Transverse colon (tissue), 4 donors: ENCODE measurements at regions not wholly inside any gene's neighbourhood (a gene's known extent, or its start where the extent isn't known, plus 50 kb on each side); places are given as distances from the start of the nearest gene placed in this dataset.
"Not testable (repeated sequence)": the region's sequence is repeated elsewhere in the genome, so short reads cannot be mapped to it uniquely, and the experiment has no call there.

Experiments
- DNase-seq: peaks from one replicate; pipeline ENCODE4 v3.0.0-alpha.2; 2019
- H3K27ac ChIP-seq, 4 donors: fragments of 200-600 bp; sonication (generic); 2 replicates each; pipeline ENCODE4 v1.5.1; 2016 to 2018; ENCODE audit warnings: inconsistent platforms in 4 of 4
- H3K27me3 ChIP-seq: fragments of 200-600 bp; sonication (generic); 2 replicates; pipeline ENCODE4 v1.5.1; 2017; ENCODE audit warnings: inconsistent platforms
- H3K36me3 ChIP-seq, 4 donors: fragments of 200-600 bp; sonication (generic); 2 replicates each; pipeline ENCODE4 v1.5.1; 2017 to 2019; ENCODE audit warnings: inconsistent platforms in 4 of 4
- H3K4me1 ChIP-seq, 4 donors: fragments of 200-600 bp; sonication (generic); 2 replicates each; pipeline ENCODE4 v1.5.1; 2017 to 2020; ENCODE audit warnings: inconsistent platforms in 4 of 4
- H3K4me3 ChIP-seq, 4 donors: fragments of 200-600 bp; sonication (generic); 1 replicate in 1 of 4; 2 replicates in 3 of 4; pipeline versions ENCODE4 v1.5.1 to v1.6.1; 2017 to 2019; ENCODE audit warnings: inconsistent platforms in 4 of 4
- H3K9me3 ChIP-seq, 2 donors: fragments of 200-600 bp; sonication (generic); 2 replicates each; pipeline ENCODE4 v1.5.1; 2017 to 2019; ENCODE audit warnings: inconsistent platforms in 2 of 2
- CTCF ChIP-seq, 5 experiments: fragments of 200-600 bp in 3 of 5; fragments of 450-650 bp in 2 of 5; sonication (generic) in 3 of 5; IDR thresholded peaks; 1 replicate in 2 of 5; 2 replicates in 3 of 5; pipeline ENCODE4 v1.5.1; 2016 to 2017; ENCODE audit warnings: antibody characterized with exemption in 5 of 5, inconsistent platforms in 3 of 5, mild to moderate bottlenecking in 2 of 5, moderate library complexity in 1 of 5
- EP300 ChIP-seq: sonication (generic); formaldehyde crosslinking; IDR thresholded peaks from one replicate; pipeline ENCODE4 v1.6.1; 2017; ENCODE audit warnings: antibody characterized with exemption, low read depth
- POLR2A ChIP-seq: fragments of 450-650 bp; IDR thresholded peaks from one replicate; pipeline ENCODE4 v1.6.1; 2016; ENCODE audit warnings: antibody characterized with exemption, mild to moderate bottlenecking, moderate library complexity
- POLR2AphosphoS5 ChIP-seq, 3 donors: sonication (generic); formaldehyde crosslinking; IDR thresholded peaks; one replicate each; pipeline ENCODE4 v1.6.1; 2016; ENCODE audit warnings: antibody characterized with exemption in 3 of 3
- WGBS, 2 donors: methylation state at CpG; one replicate each; pipeline ENCODE4 v1.1.5; 2018; ENCODE audit warnings: low coverage in 1 of 2; 5-methylcytosine and 5-hydroxymethylcytosine counted together
- in situ Hi-C, 4 donors: fragments of 200-750 bp; cut with MboI; loops; one replicate each; pipeline versions ENCODE4 v1.15.0 to v1.15.1; 2017; ENCODE audit warnings: low sequenced_read_pairs in 3 of 4, low pct_ligation_motif_present in 1 of 4, low pct_unique_long_range_greater_than_20kb in 1 of 4
- intact Hi-C: fragments of 100-400 bp; cut with DNase I; formaldehyde crosslinking; loops from one replicate; pipeline ENCODE4 v1.15.1; 2023; ENCODE audit warnings: low total_unique reads

- Histone ChIP-seq H3K27me3 (no peaks in the 10 kb centered on the region), H3K36me3 (no peaks in the 10 kb centered on the region), H3K27ac (no peak overlapping the region), H3K9me3 (no peaks in the 10 kb centered on the region), H3K4me3 (no peak overlapping the region), H3K4me1 (no peaks in the 10 kb centered on the region)
- TF ChIP-seq POLR2AphosphoS5 (IDR thresholded peaks at IDR 0.05), result no peak
- TF ChIP-seq CTCF (IDR thresholded peaks at IDR 0.05), result no peak
- no peak for TF ChIP-seq EP300
- TF ChIP-seq POLR2A, result no peak
- no peak for DNase-seq
- in situ Hi-C loops (no loop called here), intact Hi-C loops (no loop called here)
- 68 to 75% methylated on average over 2 of the region's 2 CpGs for whole genome bisulfite sequencing, 2 donors
These were observed 896.5 kb downstream of the PLA2G4A start for GRCh38 chr1:187725216-187725615.

- DNase-seq, result no peak
- Histone ChIP-seq H3K27me3 (no peaks in the 10 kb centered on the region), H3K4me3 (no peak overlapping the region), H3K4me1 (no peaks in the 10 kb centered on the region), H3K9me3 (no peaks in the 10 kb centered on the region), H3K27ac (no peak overlapping the region), H3K36me3 (no peaks in the 10 kb centered on the region)
- in situ Hi-C loops, result no loop called here
- 79 to 88% methylated on average over 1 of the region's 1 CpG for WGBS, 2 donors
- TF ChIP-seq POLR2A (no peak), EP300 (no peak)
- intact Hi-C loops, result no loop called here
These were observed 904.5 kb downstream of the PLA2G4A start for GRCh38 chr1:187733232-187733631.

DNA sequence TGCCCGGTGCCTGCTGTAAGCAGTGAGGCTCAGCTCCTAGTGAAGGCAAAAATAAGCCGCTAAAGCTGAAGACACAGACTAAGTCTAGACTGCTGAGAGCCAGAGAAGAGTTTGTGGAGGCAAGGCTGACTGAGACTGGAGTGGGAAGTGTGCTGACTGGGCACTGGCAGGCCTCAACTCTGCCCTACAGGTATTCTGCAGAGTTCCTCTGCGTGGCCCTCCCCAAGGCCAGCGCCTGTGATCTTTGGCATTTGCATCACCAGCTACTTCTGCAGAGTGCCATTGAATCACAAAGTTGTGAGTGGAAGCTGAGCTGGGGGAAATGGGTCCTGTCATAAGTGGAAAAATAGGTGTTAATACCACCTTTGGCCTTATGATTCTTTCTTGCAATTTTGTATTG lies 905.7 kb downstream of the PLA2G4A start:
- Histone ChIP-seq H3K36me3 (no peaks in the 10 kb centered on the region), H3K4me1 (no peaks in the 10 kb centered on the region), H3K27ac (no peak overlapping the region), H3K4me3 (no peak overlapping the region), H3K9me3 (no peaks in the 10 kb centered on the region), H3K27me3 (no peaks in the 10 kb centered on the region)
- TF ChIP-seq EP300 (no peak), POLR2A (no peak), CTCF (IDR thresholded peaks at IDR 0.05) (no peak), POLR2AphosphoS5 (IDR thresholded peaks at IDR 0.05) (no peak)
- intact Hi-C loops (no loop called here), in situ Hi-C loops (no loop called here)
- no peak for DNase-seq
- WGBS, 2 donors, result 84 to 100% methylated on average over 2 to 4 of the region's 4 CpGs

GRCh38 chr1:187744665-187745064 lies 915.9 kb downstream of the PLA2G4A start:
- no peak overlapping the region for H3K4me3 ChIP-seq
- in situ Hi-C loops, result no loop called here
- H3K9me3 ChIP-seq, result no peaks in the 10 kb centered on the region
- 50 to 56% methylated on average over 1 of the region's 1 CpG for WGBS, 2 donors
- H3K36me3 ChIP-seq, result no peaks in the 10 kb centered on the region
- H3K27ac ChIP-seq, result no peak overlapping the region
- no peak for DNase-seq
- intact Hi-C loops, result no loop called here
- no peaks in the 10 kb centered on the region for H3K4me1 ChIP-seq
- TF ChIP-seq POLR2AphosphoS5 (IDR thresholded peaks at IDR 0.05) (no peak), POLR2A (no peak), CTCF (IDR thresholded peaks at IDR 0.05) (no peak), EP300 (no peak)
- no peaks in the 10 kb centered on the region for H3K27me3 ChIP-seq

- in situ Hi-C loops (no loop called here), intact Hi-C loops (no loop called here)
- Histone ChIP-seq H3K27me3 (no peaks in the 10 kb centered on the region), H3K27ac (no peak overlapping the region), H3K9me3 (no peaks in the 10 kb centered on the region), H3K4me1 (no peaks in the 10 kb centered on the region), H3K36me3 (no peaks in the 10 kb centered on the region), H3K4me3 (no peak overlapping the region)
- TF ChIP-seq CTCF (IDR thresholded peaks at IDR 0.05), result no peak
- TF ChIP-seq POLR2A, result no peak
- no peak for TF ChIP-seq EP300
- no peak for TF ChIP-seq POLR2AphosphoS5 (IDR thresholded peaks at IDR 0.05)
- no peak for DNase-seq
- 57 to 61% methylated on average over 2 of the region's 2 CpGs for WGBS, 2 donors
These were observed 926.8 kb downstream of the PLA2G4A start for GRCh38 chr1:187755536-187755935.

- in situ Hi-C loops, DNase-seq: not testable (repeated sequence)
- WGBS, 2 donors, result 78 to 83% methylated on average over 1 of the region's 1 CpG
These were observed 927.9 kb downstream of the PLA2G4A start for GRCh38 chr1:187756684-187757083.

More at GRCh38 chr1:187756684-187757083, 927.9 kb downstream of the PLA2G4A start:
- H3K9me3 ChIP-seq, H3K27ac ChIP-seq, H3K27me3 ChIP-seq, H3K36me3 ChIP-seq, H3K4me3 ChIP-seq, H3K4me1 ChIP-seq, intact Hi-C loops: not testable (repeated sequence)
